GM12874 (cell line): ENCODE measurements at regions not wholly inside any gene's neighbourhood (a gene's known extent, or its start where the extent isn't known, plus 50 kb on each side); places are given as distances from the start of the nearest gene placed in this dataset.

Experiments used
- CTCF ChIP-seq: IDR thresholded peaks from 2 replicates; pipeline ENCODE4 v1.5.1; 2011; ENCODE audit warnings: low read depth, mild to moderate bottlenecking, control low read depth, low read length, moderate library complexity; ENCODE audit not compliant: insufficient read depth

DNA sequence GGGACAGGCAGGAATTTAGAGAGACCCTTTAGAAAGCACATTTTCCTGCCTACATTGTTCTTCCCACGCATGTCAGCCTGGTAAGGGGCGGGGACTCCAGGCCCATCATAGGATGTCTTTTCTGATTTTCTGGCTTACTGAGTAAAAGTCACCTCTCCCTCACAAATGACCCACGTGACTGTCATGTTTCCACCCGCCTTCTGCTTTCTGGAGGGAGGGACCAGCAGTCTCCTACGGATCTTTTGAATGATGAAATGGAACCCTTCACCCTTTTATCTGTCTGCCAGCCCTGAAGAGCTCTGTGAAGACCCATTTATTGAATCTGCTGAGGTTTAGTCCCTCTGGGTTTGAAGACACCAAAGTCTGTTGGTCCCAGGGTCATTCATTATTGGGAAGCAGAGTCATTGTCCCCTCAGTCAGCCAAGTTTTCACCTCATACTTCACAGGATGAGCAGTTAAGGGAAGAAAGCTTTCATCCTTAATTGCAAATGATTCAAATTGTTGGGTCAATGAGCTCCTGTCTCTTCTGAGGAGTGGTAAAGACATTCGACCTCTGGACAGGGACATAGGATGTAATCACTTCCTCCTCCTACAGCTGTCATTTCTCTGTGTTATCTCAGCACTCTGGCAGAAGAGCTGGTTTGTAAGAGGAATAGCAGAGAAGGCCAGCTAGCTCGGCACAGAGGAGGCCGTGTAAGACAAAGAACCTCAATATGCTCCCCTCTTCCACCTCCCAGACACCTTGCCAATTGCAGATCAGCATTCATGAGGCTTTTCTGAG, 446.1 kb downstream of the HS3ST3B1 start:
- no peak for TF ChIP-seq CTCF

- no peak for TF ChIP-seq CTCF
These were observed 444.7 kb downstream of the HS3ST3B1 start for GRCh38 chr17:14745541-14745940.

DNA sequence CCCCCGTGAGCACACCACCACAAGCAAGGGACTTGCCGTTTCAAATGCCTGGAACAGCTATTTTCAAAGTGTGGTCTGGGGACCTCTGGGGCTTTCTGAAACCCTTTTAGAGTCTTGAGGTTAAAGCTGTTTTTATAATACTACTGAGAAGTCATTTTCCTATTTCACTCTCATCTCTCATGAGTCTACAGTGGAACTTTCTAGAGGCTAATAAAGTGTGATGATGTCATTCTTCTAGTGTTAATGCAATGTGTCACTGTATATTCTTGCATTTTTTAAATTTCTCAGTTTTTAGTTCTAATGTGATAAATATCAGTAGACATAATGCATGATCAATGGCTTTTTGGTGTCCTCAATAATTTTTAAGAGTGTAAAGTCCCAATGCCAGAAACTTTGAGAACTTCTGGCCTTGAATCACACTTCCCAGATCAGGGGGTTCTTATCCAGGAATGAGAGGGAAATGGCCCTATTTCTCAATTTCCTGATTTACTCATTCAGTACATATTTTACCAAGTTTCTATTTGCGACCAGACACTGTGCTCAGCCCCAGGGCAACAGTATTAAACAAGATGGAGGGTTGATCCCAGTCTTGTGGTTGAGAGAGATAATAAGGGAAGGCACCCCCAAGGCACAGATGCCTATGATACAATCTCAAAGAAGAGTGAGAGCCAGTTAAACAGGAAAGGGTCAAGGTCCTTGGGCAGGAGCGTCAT, 444.0 kb downstream of the HS3ST3B1 start:
- no peak for TF ChIP-seq CTCF

- no peak for TF ChIP-seq CTCF
These were observed 440.6 kb downstream of the HS3ST3B1 start for GRCh38 chr17:14741491-14741890.

DNA sequence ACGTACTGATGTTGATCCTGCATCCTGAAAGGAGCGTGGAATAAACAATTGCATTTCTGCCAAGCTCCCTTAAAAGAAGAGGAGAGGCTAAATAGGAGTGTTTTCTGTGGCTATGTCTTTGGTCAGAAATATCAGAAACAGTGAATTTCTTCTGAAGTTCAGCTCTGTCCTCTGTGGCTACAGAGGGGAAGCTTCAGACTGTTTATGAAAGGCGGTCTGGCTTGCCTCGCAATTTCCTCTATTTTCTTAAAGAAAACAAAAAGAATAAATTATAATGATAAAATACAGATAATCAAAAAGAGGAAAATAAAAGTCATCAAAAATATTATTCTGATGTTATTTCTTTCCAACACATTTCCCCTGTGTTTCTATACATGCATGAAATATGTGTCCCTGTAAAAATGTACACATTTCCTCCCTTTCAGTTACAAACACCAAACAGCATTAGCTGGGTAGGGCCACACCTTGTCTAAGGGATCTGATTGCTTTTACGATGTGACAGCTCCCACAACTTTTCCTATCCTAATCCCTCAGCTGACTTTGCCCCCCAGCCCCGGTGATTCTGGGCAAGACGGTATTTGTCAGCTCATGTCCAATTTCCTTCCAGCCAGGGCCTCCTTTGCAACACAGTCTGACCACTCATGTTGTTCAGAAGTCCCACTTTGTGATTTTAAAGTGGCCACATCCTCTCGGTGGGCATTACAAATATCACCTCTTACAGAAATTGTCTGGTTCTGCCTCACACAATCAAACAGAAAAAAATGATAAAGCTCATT, 439.0 kb downstream of the HS3ST3B1 start:
- no peak for TF ChIP-seq CTCF

GRCh38 chr17:14738652-14738988, 437.7 kb downstream of the HS3ST3B1 start:
- TF ChIP-seq CTCF: no peak

DNA sequence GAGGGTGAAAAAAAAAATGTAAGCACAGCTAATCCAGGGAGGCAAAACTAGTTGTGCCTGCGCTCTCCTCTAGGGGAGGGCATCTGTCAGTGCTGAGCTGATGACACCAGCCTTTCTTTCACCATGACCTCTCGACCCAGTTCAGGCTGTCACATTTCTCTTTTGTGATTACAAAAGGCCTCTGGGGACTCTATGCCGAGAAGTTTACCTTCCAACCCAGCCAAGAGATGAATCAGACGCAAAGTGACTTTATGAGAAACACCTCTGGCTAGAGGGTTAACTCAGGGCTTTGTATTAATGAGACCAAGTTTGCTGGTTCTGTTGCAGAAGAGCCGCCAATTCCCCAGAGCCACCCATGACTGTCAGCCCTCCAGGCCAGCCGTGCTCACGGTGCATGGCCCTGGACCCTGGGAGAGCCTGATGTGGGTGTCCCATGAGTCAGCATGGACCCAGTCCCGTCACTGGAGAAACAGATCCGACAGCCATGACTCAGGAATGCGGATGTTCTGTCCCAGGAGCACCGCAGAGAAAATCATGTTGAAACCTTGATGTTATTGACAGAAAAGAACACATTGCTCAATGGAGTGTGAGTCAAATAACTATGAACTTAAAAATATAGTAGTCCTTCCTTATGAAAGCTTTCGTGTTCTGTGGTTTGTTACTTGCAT, 437.2 kb downstream of the HS3ST3B1 start:
- TF ChIP-seq CTCF: no peak
